Adrenal gland (tissue), 5 donors: ENCODE measurements at regions not wholly inside any gene's neighbourhood (a gene's known extent, or its start where the extent isn't known, plus 50 kb on each side); places are given as distances from the start of the nearest gene placed in this dataset.

ENCODE experiments used
- POLR2A ChIP-seq, 2 donors: fragments of 450-650 bp; IDR thresholded peaks; one replicate each; pipeline ENCODE4 v1.6.1; 2017; ENCODE audit warnings: antibody characterized with exemption in 2 of 2, mild to moderate bottlenecking in 2 of 2, moderate library complexity in 1 of 2
- TF ChIP-seq, protein P1 (sequence below), 6 experiments: fragments of 450-650 bp in 4 of 6; fragments of 200-600 bp in 2 of 6; sonication (generic) in 1 of 6; IDR thresholded peaks; 1 replicate in 5 of 6; 2 replicates in 1 of 6; pipeline versions ENCODE4 v1.5.1 to v1.8.0; 2016 to 2021; ENCODE audit warnings: antibody characterized with exemption in 6 of 6, mild to moderate bottlenecking in 2 of 6, moderate library complexity in 1 of 6
- donor health status: DM: no; HTN: no; CAD: no.

GRCh38 chr10:123459371-123460091, 206.6 kb upstream of the GPR26 start:
- no peak for TF ChIP-seq POLR2A (IDR thresholded peaks at IDR 0.05)
- TF ChIP-seq, protein P1, sequence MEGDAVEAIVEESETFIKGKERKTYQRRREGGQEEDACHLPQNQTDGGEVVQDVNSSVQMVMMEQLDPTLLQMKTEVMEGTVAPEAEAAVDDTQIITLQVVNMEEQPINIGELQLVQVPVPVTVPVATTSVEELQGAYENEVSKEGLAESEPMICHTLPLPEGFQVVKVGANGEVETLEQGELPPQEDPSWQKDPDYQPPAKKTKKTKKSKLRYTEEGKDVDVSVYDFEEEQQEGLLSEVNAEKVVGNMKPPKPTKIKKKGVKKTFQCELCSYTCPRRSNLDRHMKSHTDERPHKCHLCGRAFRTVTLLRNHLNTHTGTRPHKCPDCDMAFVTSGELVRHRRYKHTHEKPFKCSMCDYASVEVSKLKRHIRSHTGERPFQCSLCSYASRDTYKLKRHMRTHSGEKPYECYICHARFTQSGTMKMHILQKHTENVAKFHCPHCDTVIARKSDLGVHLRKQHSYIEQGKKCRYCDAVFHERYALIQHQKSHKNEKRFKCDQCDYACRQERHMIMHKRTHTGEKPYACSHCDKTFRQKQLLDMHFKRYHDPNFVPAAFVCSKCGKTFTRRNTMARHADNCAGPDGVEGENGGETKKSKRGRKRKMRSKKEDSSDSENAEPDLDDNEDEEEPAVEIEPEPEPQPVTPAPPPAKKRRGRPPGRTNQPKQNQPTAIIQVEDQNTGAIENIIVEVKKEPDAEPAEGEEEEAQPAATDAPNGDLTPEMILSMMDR (IDR thresholded peaks at IDR 0.05) = no peak
